ENCODE measurements at regions not wholly inside any gene's neighbourhood (a gene's known extent, or its start where the extent isn't known, plus 50 kb on each side); places are given as distances from the start of the nearest gene placed in this dataset.

GRCh38 chr18:51479736-51480135 is 282.3 kb upstream of the MEX3C start:
- no peak for TF ChIP-seq CTCF (IDR thresholded peaks at IDR 0.05)
- TF ChIP-seq POLR2A (IDR thresholded peaks at IDR 0.05), result no peak
